ENCODE measurements at regions not wholly inside any gene's neighbourhood (a gene's known extent, or its start where the extent isn't known, plus 50 kb on each side); places are given as distances from the start of the nearest gene placed in this dataset.

DNA sequence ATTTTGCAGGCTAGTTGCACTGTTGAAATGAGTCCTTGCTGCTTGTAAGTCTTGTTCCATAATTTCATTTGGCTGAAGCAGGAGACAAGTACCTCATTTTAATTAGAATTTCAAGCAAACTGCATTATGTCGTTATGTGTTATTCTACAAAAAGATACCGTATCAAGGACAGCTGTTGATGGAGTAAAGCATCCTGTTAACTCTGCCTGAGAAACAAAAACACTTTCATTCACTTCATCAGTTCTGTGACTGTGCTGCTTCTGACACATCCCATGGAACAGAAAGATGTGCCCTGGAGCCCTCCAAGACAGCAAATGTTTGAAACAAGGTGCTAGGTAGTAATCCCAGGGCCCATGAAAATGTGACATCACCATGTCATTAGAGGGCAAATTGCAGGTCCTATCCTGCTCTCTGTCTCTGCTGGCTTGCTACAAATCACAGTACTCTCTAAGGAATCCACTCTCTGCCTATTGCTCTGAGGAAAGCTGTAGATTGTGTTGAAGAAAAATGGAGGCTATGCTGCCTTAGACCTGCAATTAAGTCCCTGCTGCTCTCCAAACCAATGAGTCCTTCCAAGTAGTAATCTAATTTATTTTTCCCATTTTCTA, 209.7 kb upstream of the PARD3B start:
- TF ChIP-seq, protein P1, sequence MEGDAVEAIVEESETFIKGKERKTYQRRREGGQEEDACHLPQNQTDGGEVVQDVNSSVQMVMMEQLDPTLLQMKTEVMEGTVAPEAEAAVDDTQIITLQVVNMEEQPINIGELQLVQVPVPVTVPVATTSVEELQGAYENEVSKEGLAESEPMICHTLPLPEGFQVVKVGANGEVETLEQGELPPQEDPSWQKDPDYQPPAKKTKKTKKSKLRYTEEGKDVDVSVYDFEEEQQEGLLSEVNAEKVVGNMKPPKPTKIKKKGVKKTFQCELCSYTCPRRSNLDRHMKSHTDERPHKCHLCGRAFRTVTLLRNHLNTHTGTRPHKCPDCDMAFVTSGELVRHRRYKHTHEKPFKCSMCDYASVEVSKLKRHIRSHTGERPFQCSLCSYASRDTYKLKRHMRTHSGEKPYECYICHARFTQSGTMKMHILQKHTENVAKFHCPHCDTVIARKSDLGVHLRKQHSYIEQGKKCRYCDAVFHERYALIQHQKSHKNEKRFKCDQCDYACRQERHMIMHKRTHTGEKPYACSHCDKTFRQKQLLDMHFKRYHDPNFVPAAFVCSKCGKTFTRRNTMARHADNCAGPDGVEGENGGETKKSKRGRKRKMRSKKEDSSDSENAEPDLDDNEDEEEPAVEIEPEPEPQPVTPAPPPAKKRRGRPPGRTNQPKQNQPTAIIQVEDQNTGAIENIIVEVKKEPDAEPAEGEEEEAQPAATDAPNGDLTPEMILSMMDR (IDR thresholded peaks at IDR 0.05) = no peak
- TF ChIP-seq POLR2A (IDR thresholded peaks at IDR 0.05) (no peak), EP300 (IDR thresholded peaks at IDR 0.05) (no peak)
